ENCODE measurements at regions not wholly inside any gene's neighbourhood (a gene's known extent, or its start where the extent isn't known, plus 50 kb on each side); places are given as distances from the start of the nearest gene placed in this dataset.

- H3K4me3 ChIP-seq (replicated peaks; ENCODE audit: low read depth, low read length): no peak overlapping the region
These were observed 667.7 kb downstream of the DIAPH3 start for GRCh38 chr13:59495936-59496512.

GRCh38 chr13:59497621-59498247, 666.0 kb downstream of the DIAPH3 start:
- no peak for TF ChIP-seq CTCF (IDR thresholded peaks at IDR 0.05; ENCODE audit: low read depth, low read length, missing control alignments)
- DNase-seq (ENCODE audit: extremely low read depth, low read depth): no peak
- no peak overlapping the region for H3K4me3 ChIP-seq (replicated peaks; ENCODE audit: low read depth, low read length)

More at GRCh38 chr13:59495936-59496512, 667.7 kb downstream of the DIAPH3 start:
- no peak for TF ChIP-seq CTCF (IDR thresholded peaks at IDR 0.05; ENCODE audit: low read depth, low read length, missing control alignments)
- no peak for DNase-seq (ENCODE audit: extremely low read depth, low read depth)

DNA sequence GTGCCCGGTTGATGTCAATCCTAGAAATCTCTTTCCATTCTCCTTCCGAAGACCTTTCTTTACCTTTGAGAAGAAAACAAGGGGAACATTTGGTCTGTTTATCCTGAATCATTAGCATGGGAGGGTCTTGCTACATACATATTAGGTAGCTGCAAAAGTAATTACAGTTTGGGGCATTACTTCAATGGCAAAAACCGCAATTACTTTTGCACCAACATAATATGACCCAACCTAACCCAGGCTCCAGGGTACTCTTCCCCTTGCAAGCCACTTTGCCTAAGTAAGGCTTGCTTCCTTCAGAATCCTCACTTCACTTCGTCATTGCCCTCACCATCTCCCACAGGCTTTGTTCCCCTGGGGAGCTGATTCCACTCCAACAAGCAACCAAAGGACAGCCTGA, 662.7 kb downstream of the DIAPH3 start:
- DNase-seq (ENCODE audit: extremely low read depth, low read depth): no peak
- no peak overlapping the region for H3K4me3 ChIP-seq (replicated peaks; ENCODE audit: low read depth, low read length)
- no peak for TF ChIP-seq CTCF (IDR thresholded peaks at IDR 0.05; ENCODE audit: low read depth, low read length, missing control alignments)

DNA sequence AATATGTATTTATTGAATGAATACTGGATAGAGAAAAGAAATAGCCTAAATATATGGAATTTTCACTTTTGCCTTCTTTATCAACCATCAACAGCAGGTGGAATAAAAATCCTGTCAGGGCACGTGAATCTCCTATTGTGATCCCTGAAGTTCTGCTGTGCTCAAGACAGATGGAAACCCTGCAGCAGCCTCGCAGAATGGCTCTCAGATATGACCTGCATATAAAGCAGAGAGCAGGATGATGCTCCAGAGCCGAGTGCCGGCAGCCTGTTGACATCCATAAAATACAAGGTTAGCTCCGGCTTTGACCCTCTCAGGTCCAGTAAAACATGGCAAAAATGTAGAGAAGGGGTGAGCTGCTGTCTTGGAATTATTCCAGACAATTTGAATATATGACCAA, 659.3 kb downstream of the DIAPH3 start:
- DNase-seq (ENCODE audit: extremely low read depth, low read depth): no peak
- TF ChIP-seq CTCF (IDR thresholded peaks at IDR 0.05; ENCODE audit: low read depth, low read length, missing control alignments): no peak
- no peak overlapping the region for H3K4me3 ChIP-seq (replicated peaks; ENCODE audit: low read depth, low read length)

- H3K4me3 ChIP-seq (replicated peaks; ENCODE audit: low read depth, low read length): no peak overlapping the region
- TF ChIP-seq CTCF (IDR thresholded peaks at IDR 0.05; ENCODE audit: low read depth, low read length, missing control alignments): no peak
- DNase-seq (ENCODE audit: extremely low read depth, low read depth): no peak
These were observed 653.3 kb downstream of the DIAPH3 start for GRCh38 chr13:59510386-59510785.

DNA sequence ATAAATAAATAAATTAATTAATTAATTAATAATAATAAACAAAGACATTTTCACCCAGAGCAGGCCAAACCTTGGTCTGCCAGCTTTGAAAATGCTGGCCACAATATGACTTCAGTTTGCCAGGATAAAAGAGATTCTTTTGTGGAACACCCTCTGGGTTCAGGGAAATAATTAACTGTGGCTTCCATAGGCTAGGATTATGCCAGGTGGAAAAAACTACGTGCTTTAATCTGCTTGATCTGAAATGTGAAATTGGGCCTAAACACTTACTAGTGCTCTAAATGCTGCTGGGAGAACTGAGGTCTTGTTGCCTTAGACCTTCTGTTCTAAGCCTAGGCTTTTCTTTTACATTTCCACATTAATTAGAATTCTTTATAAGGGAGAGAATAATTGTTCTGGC, 650.0 kb downstream of the DIAPH3 start:
- no peak overlapping the region for H3K4me3 ChIP-seq (replicated peaks; ENCODE audit: low read depth, low read length)
- DNase-seq (ENCODE audit: extremely low read depth, low read depth): no peak
- TF ChIP-seq CTCF (IDR thresholded peaks at IDR 0.05; ENCODE audit: low read depth, low read length, missing control alignments): no peak

DNA sequence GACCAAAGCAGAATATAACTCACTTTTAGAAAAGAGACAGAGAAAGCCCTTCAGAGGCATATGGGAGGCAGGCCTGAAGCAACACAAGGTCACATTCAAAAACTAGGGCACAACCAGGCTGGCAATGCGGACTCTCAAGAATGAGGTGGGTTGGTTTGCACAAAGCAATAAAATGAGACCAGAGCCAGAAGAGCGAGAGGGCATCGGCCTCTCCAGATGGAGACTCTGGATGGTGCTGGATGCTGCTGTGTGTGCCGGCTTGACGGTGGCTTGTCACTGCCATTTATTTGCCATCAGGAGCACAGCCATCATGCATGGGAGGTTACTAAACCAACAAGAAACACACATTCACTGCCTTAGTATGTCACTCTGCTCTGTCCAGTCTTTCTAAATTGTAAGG, 649.4 kb downstream of the DIAPH3 start:
- no peak overlapping the region for H3K4me3 ChIP-seq (replicated peaks; ENCODE audit: low read depth, low read length)
- DNase-seq (ENCODE audit: extremely low read depth, low read depth): no peak
- TF ChIP-seq CTCF (IDR thresholded peaks at IDR 0.05; ENCODE audit: low read depth, low read length, missing control alignments): no peak
